Tibial nerve (tissue), 4 donors: ENCODE measurements at regions not wholly inside any gene's neighbourhood (a gene's known extent, or its start where the extent isn't known, plus 50 kb on each side); places are given as distances from the start of the nearest gene placed in this dataset.

Experiments
- EP300 ChIP-seq, 2 donors: sonication (generic); formaldehyde crosslinking; IDR thresholded peaks; one replicate each; pipeline ENCODE4 v1.6.1; 2017; ENCODE audit warnings: antibody characterized with exemption in 2 of 2, mild to moderate bottlenecking in 1 of 2
- POLR2A ChIP-seq, 2 donors: fragments of 450-650 bp; IDR thresholded peaks; one replicate each; pipeline ENCODE4 v1.6.1; 2017; ENCODE audit warnings: antibody characterized with exemption in 2 of 2, mild to moderate bottlenecking in 2 of 2, moderate library complexity in 2 of 2
- TF ChIP-seq, protein P1 (sequence below), 5 experiments: fragments of 200-600 bp in 3 of 5; fragments of 450-650 bp in 2 of 5; sonication (generic) in 3 of 5; IDR thresholded peaks; one replicate each; pipeline ENCODE4 v1.5.1; 2016 to 2019; ENCODE audit warnings: antibody characterized with exemption in 5 of 5, mild to moderate bottlenecking in 3 of 5, moderate library complexity in 2 of 5

DNA sequence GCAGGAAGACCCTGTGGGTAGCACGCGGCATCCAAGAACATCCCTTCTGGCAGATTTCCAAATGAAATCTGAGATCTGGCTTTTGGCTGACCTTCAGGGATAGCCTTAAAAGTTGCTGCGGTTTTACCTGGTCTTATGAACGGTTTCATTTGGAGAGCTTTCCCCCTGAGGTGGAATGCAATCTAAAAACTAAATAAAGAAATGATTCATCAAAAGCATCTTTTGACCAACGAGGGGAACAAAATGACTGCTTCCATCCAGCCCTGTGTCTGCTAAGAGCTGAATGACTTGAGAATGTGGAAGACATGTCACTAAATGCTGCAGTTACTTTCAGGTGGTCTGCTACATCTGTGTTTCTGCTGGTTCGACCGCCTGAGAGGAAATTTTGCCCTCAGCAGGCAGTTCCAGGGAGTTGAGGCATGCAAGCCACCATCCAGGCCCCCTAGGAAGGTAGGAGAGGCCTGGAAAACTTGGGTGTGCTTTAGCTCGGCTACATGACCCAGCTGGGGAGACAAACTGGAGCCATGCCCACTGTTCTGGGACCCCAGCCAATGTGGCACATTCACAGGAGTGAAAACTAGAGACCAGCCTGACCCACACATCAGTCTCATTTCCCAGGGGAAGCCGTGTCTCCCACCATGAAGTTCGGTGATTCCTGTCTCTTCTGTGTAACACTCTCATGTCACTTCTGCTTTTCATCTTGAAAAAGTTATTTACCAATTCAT lies 175.1 kb upstream of the KL start:
- TF ChIP-seq, protein P1, sequence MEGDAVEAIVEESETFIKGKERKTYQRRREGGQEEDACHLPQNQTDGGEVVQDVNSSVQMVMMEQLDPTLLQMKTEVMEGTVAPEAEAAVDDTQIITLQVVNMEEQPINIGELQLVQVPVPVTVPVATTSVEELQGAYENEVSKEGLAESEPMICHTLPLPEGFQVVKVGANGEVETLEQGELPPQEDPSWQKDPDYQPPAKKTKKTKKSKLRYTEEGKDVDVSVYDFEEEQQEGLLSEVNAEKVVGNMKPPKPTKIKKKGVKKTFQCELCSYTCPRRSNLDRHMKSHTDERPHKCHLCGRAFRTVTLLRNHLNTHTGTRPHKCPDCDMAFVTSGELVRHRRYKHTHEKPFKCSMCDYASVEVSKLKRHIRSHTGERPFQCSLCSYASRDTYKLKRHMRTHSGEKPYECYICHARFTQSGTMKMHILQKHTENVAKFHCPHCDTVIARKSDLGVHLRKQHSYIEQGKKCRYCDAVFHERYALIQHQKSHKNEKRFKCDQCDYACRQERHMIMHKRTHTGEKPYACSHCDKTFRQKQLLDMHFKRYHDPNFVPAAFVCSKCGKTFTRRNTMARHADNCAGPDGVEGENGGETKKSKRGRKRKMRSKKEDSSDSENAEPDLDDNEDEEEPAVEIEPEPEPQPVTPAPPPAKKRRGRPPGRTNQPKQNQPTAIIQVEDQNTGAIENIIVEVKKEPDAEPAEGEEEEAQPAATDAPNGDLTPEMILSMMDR (IDR thresholded peaks at IDR 0.05), result no peak
- TF ChIP-seq POLR2A (IDR thresholded peaks at IDR 0.05), result no peak
- TF ChIP-seq EP300 (IDR thresholded peaks at IDR 0.05), result no peak
